ENCODE measurements at regions not wholly inside any gene's neighbourhood (a gene's known extent, or its start where the extent isn't known, plus 50 kb on each side); places are given as distances from the start of the nearest gene placed in this dataset.

DNA sequence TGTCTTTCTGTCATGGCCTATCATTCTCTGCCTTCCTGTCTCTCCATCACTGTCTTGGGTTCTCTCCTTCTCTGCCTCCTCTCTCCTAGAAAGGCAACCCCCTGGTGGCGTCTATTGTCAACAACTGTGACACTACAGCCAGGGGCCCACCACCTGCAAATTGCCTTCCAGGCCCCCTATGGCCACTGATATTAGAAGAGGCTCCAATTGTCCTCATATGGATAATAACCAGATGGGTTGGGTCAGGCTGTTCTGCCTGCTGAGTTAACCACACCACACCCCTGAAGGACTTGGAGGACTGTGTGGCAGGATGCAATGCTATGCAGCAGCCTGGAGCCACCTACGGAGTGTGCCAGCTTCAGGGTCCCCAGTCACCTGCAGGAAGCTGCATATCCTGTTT, 665.0 kb downstream of the NTRK3 start:
- H3K9me3 ChIP-seq: no peaks in the 10 kb centered on the region
- H3K4me1 ChIP-seq: no peaks in the 10 kb centered on the region
- no peak overlapping the region for H3K4me3 ChIP-seq
- ATAC-seq: no peak
- H3K27ac ChIP-seq: no peak overlapping the region
- no peaks in the 10 kb centered on the region for H3K36me3 ChIP-seq
- WGBS, 2 donors (ENCODE audit: low coverage in 1 of 2): 84% methylated on average over 2 of the region's 2 CpGs; no CpG with 5 or more reads in 1 of the 2 donors
- H3K27me3 ChIP-seq: no peaks in the 10 kb centered on the region
- TF ChIP-seq, protein P1, sequence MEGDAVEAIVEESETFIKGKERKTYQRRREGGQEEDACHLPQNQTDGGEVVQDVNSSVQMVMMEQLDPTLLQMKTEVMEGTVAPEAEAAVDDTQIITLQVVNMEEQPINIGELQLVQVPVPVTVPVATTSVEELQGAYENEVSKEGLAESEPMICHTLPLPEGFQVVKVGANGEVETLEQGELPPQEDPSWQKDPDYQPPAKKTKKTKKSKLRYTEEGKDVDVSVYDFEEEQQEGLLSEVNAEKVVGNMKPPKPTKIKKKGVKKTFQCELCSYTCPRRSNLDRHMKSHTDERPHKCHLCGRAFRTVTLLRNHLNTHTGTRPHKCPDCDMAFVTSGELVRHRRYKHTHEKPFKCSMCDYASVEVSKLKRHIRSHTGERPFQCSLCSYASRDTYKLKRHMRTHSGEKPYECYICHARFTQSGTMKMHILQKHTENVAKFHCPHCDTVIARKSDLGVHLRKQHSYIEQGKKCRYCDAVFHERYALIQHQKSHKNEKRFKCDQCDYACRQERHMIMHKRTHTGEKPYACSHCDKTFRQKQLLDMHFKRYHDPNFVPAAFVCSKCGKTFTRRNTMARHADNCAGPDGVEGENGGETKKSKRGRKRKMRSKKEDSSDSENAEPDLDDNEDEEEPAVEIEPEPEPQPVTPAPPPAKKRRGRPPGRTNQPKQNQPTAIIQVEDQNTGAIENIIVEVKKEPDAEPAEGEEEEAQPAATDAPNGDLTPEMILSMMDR (IDR thresholded peaks at IDR 0.05): no peak
- no peak for TF ChIP-seq POLR2AphosphoS5 (IDR thresholded peaks at IDR 0.05)
- TF ChIP-seq EP300 (IDR thresholded peaks at IDR 0.05): no peak
- no peak for TF ChIP-seq POLR2A (IDR thresholded peaks at IDR 0.05)

DNA sequence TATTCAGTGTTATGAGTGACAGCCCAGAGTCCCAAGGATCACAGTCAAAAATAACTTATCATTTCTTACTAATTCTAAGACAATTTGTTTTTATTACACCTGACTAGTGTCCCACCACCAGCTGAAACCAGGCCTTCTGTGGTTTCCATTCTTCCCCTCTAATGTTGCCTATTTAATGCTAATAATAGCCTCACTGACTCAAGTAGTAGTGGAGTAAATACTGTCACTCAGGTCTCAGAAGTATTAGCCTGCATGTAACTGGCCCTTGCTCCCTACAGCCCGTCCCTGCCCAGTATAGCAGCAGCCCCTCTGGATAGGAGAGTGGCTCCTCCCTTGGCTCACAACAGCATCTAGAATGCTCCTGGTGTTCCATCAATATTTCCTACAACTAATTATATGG, 665.5 kb downstream of the NTRK3 start:
- TF ChIP-seq POLR2AphosphoS5 (IDR thresholded peaks at IDR 0.05) (no peak), EP300 (IDR thresholded peaks at IDR 0.05) (no peak), POLR2A (IDR thresholded peaks at IDR 0.05) (no peak)
- TF ChIP-seq, protein P1 (IDR thresholded peaks at IDR 0.05): no peak
- no peak overlapping the region for H3K4me3 ChIP-seq
- WGBS, 2 donors (ENCODE audit: low coverage in 1 of 2): 100% methylated on average over 1 of the region's 1 CpG; no CpG with 5 or more reads in 1 of the 2 donors
- ATAC-seq: no peak
- H3K27ac ChIP-seq: no peak overlapping the region
- H3K9me3 ChIP-seq: no peaks in the 10 kb centered on the region
- H3K27me3 ChIP-seq: no peaks in the 10 kb centered on the region
- H3K4me1 ChIP-seq: no peaks in the 10 kb centered on the region
- no peaks in the 10 kb centered on the region for H3K36me3 ChIP-seq

DNA sequence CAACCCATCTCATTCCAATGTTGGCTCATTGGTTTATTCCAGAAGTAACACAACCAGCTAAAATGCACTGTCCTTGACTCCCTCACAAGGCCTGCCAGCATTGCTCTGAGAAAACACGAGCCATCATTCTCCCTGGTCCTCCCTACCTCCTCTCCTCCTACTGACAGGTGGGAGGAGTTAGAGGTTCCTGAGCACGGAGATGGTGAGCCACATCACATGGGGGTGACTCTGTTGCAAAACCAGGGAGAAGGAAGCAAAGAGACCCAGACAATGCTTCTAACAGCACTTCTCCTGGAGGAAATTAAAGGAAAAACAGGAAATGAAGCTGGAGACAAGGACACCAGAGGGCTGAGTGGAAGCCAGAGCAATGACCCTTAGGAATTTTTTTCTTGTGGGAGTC, 667.4 kb downstream of the NTRK3 start:
- 57% methylated on average over 1 of the region's 2 CpGs; no CpG with 5 or more reads in 1 of the 2 donors for WGBS, 2 donors (ENCODE audit: low coverage in 1 of 2)
- no peak overlapping the region for H3K4me3 ChIP-seq
- TF ChIP-seq, protein P1 (IDR thresholded peaks at IDR 0.05): no peak
- TF ChIP-seq POLR2A (IDR thresholded peaks at IDR 0.05) (no peak), POLR2AphosphoS5 (IDR thresholded peaks at IDR 0.05) (no peak)
- no peaks in the 10 kb centered on the region for H3K36me3 ChIP-seq
- no peak for ATAC-seq
- H3K27me3 ChIP-seq: no peaks in the 10 kb centered on the region
- no peaks in the 10 kb centered on the region for H3K4me1 ChIP-seq
- no peaks in the 10 kb centered on the region for H3K9me3 ChIP-seq
- no peak overlapping the region for H3K27ac ChIP-seq

DNA sequence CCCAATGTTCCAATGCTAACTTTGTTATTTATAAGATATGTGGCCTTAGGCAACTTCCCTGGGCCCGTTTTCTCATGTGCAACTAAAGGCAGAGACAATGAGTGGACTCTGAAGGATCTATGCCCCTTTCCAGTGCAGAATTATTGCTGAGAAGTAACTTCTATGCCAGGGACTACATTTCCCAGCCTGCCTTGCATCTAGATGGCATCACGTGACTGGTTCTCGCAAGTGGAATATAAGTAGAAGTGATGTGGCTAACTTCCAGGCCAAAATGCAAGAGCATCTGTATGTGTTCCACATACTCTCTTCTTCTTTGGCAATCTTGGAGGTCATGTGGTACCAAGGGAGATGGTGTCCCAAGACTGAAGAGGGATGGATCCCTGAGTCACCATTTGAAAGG, 674.4 kb downstream of the NTRK3 start:
- Histone ChIP-seq H3K4me1 (no peaks in the 10 kb centered on the region), H3K27ac (no peak overlapping the region), H3K36me3 (no peaks in the 10 kb centered on the region), H3K9me3 (no peaks in the 10 kb centered on the region), H3K4me3 (no peak overlapping the region), H3K27me3 (no peaks in the 10 kb centered on the region)
- no peak for ATAC-seq
- TF ChIP-seq, protein P1 (IDR thresholded peaks at IDR 0.05): no peak
- TF ChIP-seq POLR2A (IDR thresholded peaks at IDR 0.05) (no peak), POLR2AphosphoS5 (IDR thresholded peaks at IDR 0.05) (no peak), EP300 (IDR thresholded peaks at IDR 0.05) (no peak)
- 63 to 83% methylated on average over 3 of the region's 3 CpGs for WGBS, 2 donors (ENCODE audit: low coverage in 1 of 2)

DNA sequence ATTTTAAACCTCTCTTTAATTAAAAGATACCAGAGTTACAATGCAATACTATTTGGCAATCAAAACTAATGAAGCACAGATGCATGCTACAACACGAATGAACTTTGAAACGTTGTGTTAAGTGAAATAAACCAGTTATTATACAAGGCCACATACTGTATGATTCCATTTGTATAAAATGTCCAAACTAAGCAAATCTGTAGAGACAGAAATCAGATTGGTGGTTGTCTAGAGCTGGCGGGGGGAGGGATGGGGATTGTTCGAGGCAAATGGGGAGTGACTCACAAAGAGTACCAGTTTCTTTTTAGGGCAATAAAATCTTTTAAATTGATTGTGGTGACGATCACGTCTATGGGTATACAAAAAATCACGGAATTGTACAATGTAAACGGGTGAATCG, 677.0 kb downstream of the NTRK3 start:
- H3K36me3 ChIP-seq: no peaks in the 10 kb centered on the region
- 76 to 84% methylated on average over 9 of the region's 9 CpGs for WGBS, 2 donors (ENCODE audit: low coverage in 1 of 2)
- no peak overlapping the region for H3K4me3 ChIP-seq
- no peaks in the 10 kb centered on the region for H3K27me3 ChIP-seq
- no peaks in the 10 kb centered on the region for H3K4me1 ChIP-seq
- no peaks in the 10 kb centered on the region for H3K9me3 ChIP-seq
- no peak for ATAC-seq
- H3K27ac ChIP-seq: no peak overlapping the region
- no peak for TF ChIP-seq POLR2A (IDR thresholded peaks at IDR 0.05)
